HL-60 (cell line): ENCODE measurements at regions not wholly inside any gene's neighbourhood (a gene's known extent, or its start where the extent isn't known, plus 50 kb on each side); places are given as distances from the start of the nearest gene placed in this dataset.

Experiments used
- CTCF ChIP-seq: IDR thresholded peaks from one replicate; pipeline ENCODE4 v1.5.1; 2011; ENCODE audit warnings: low read length, control low read depth, inconsistent platforms; ENCODE audit not compliant: insufficient read depth
- GABPA ChIP-seq: IDR thresholded peaks from 2 replicates; pipeline ENCODE4 v1.6.1; 2012; ENCODE audit warnings: low read depth
- POLR2AphosphoS5 ChIP-seq: IDR thresholded peaks from 2 replicates; pipeline ENCODE4 v1.6.1; 2012; ENCODE audit warnings: low read depth
- REST ChIP-seq: IDR thresholded peaks from 2 replicates; pipeline ENCODE4 v1.6.1; 2012; ENCODE audit warnings: low read depth; ENCODE audit not compliant: insufficient replicate concordance

DNA sequence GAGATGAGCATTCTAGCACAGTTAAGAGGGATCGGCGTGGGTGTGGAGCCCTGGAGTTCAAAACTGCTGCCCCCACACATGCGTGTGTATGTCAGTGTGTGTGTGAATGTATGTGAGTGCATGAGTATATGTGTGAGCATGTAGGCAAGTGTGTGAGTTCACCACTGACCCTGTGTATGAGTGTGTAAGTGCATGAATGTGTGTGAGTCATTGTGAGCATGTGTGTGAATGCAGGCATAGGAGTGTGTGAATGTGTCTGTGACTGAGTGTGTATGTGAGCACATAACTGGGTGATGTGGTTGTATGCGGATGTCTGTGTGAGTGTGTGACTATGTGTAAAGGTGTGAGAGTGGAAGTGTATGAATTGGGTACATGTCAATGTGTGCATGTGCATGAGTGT is 69.6 kb upstream of the CCDC167 start:
- no peak for TF ChIP-seq CTCF
- no peak for TF ChIP-seq POLR2AphosphoS5
- no peak for TF ChIP-seq REST
- no peak for TF ChIP-seq GABPA
